GM12878 (cell line): ENCODE measurements at regions not wholly inside any gene's neighbourhood (a gene's known extent, or its start where the extent isn't known, plus 50 kb on each side); places are given as distances from the start of the nearest gene placed in this dataset.

ENCODE experiments used
- ATAC-seq: fragments of 200-7000 bp; cut with Tn5 transposase; 3 replicates; pipeline ENCODE4 v1.9.1; 2020; ENCODE audit warnings: mild to moderate bottlenecking, moderate library complexity
- BruUV-seq: library from RNA; stranded (reverse); fragments of 400-500 nt; replicated peaks from 2 replicates; lab custom pipeline; 2021; lab: Mats Ljungman, UMichigan
- CTCF ChIA-PET: fragments of 300-600 bp; sonication (Branson Sonifier 250); formaldehyde crosslinking; extraction: SDS; loops from one replicate; lab custom pipeline; 2021; ENCODE audit warnings: inconsistent platforms; lab: Yijun Ruan, JAX
- POLR2A ChIA-PET: fragments of 350-600 bp; formaldehyde crosslinking; extraction: SDS; loops from one replicate; lab custom pipeline; 2021; ENCODE audit warnings: inconsistent platforms; lab: Charles Lee
- RAD21 ChIA-PET: fragments of 300-600 bp; sonication (Branson Sonifier 250); formaldehyde crosslinking; loops from one replicate; lab custom pipeline; 2023; ENCODE audit warnings: antibody characterized with exemption; ENCODE audit not compliant: unreplicated experiment; lab: Charles Lee
- SMC1A ChIA-PET: fragments of 300-600 bp; sonication (Branson Sonifier 250); formaldehyde crosslinking; loops from one replicate; lab custom pipeline; 2023; ENCODE audit not compliant: unreplicated experiment, uncharacterized antibody; lab: Charles Lee
- DNase-seq: peaks from one replicate; pipeline ENCODE4 v3.0.0-alpha.2; 2011; ENCODE audit warnings: low read depth, low spot score
- FAIRE-seq: peaks from 3 replicates; lab custom pipeline; 2011; peaks lifted over from hg19 to GRCh38; lab: Jason Lieb, UNC
- H2AFZ ChIP-seq: 2 replicates; pipeline ENCODE4 v1.6.0; 2011; ENCODE audit warnings: low read depth, low read length, control low read depth; ENCODE audit not compliant: control insufficient read depth
- H3K27ac ChIP-seq: 2 replicates; pipeline ENCODE4 v1.5.1; 2011; ENCODE audit warnings: control low read depth; ENCODE audit not compliant: control insufficient read depth, insufficient read depth
- H3K27me3 ChIP-seq, 2 experiments: replicated peaks in 1 of 2; 2 replicates each; pipeline versions ENCODE4 v1.6.0 to v1.6.1; 2011; ENCODE audit warnings: low read length in 1 of 2; ENCODE audit not compliant: control insufficient read depth in 2 of 2, insufficient read depth in 2 of 2
- H3K36me3 ChIP-seq, 2 experiments: 2 replicates each; pipeline ENCODE4 v1.5.1; 2011; ENCODE audit warnings: low read length in 1 of 2; ENCODE audit not compliant: control insufficient read depth in 2 of 2, insufficient read depth in 2 of 2
- H3K4me1 ChIP-seq: 2 replicates; pipeline ENCODE4 v1.6.1; 2011; ENCODE audit warnings: mild to moderate bottlenecking, low read length, moderate library complexity, mixed read lengths; ENCODE audit not compliant: control insufficient read depth, insufficient read depth
- H3K4me2 ChIP-seq: 2 replicates; pipeline ENCODE4 v1.6.0; 2011; ENCODE audit warnings: control low read depth; ENCODE audit not compliant: control insufficient read depth, insufficient read depth
- H3K4me3 ChIP-seq: fragments of 200-600 bp; sonication (generic); 2 replicates; pipeline ENCODE4 v1.5.1; 2016
- H3K79me2 ChIP-seq: 2 replicates; pipeline ENCODE4 v1.6.0; 2011; ENCODE audit warnings: low read length; ENCODE audit not compliant: control insufficient read depth, insufficient read depth
- H3K9ac ChIP-seq: 2 replicates; pipeline ENCODE4 v1.8.0; 2011; ENCODE audit warnings: low read length, control low read depth, mixed read lengths; ENCODE audit not compliant: control insufficient read depth, insufficient read depth
- H3K9me3 ChIP-seq: replicated peaks from 3 replicates; pipeline ENCODE4 v1.5.1; 2011; ENCODE audit warnings: mild to moderate bottlenecking, low read length; ENCODE audit not compliant: control insufficient read depth, insufficient read depth
- H4K20me1 ChIP-seq: 2 replicates; pipeline ENCODE4 v1.6.0; 2011; ENCODE audit not compliant: control insufficient read depth, insufficient read depth
- BHLHE40 ChIP-seq, 2 experiments: fragments of 450-650 bp in 1 of 2; IDR thresholded peaks; 2 replicates each; pipeline ENCODE4 v1.6.1; 2011 to 2017; ENCODE audit warnings: low read depth in 2 of 2, borderline replicate concordance in 1 of 2, improper control_type of control experiment in 1 of 2, low read length in 1 of 2, mild to moderate bottlenecking in 1 of 2
- CUX1 ChIP-seq: IDR thresholded peaks from 2 replicates; pipeline ENCODE4 v1.6.1; 2012; ENCODE audit warnings: improper control_type of control experiment, low read depth, low read length; ENCODE audit not compliant: insufficient replicate concordance
- ETV6 ChIP-seq, 2 experiments: fragments of 450-650 bp in 1 of 2; IDR thresholded peaks in 1 of 2; conservative IDR thresholded peaks in 1 of 2; 2 replicates each; pipeline ENCODE4 v1.6.1; 2014; ENCODE audit warnings: antibody characterized with exemption in 1 of 2, borderline replicate concordance in 1 of 2, low read depth in 1 of 2, mild to moderate bottlenecking in 1 of 2, moderate library complexity in 1 of 2
- GABPA ChIP-seq: IDR thresholded peaks from 2 replicates; pipeline ENCODE4 v1.6.1; 2014; ENCODE audit warnings: antibody characterized with exemption, low read depth, mild to moderate bottlenecking, inconsistent platforms
- GATAD2B ChIP-seq: fragments of 450-650 bp; conservative IDR thresholded peaks from 2 replicates; pipeline ENCODE4 v1.6.1; 2017; ENCODE audit warnings: low read depth, mild to moderate bottlenecking, moderate library complexity
- HSF1 ChIP-seq: fragments of 150-350 bp; IDR thresholded peaks from 2 replicates; pipeline ENCODE4 v1.6.1; 2014; ENCODE audit warnings: mild to moderate bottlenecking, low read depth, low read length
- IKZF1 ChIP-seq: fragments of 450-650 bp; conservative IDR thresholded peaks from 2 replicates; pipeline ENCODE4 v1.6.1; 2017; ENCODE audit warnings: antibody characterized with exemption, mild to moderate bottlenecking
- KLF5 ChIP-seq: fragments of 450-650 bp; IDR thresholded peaks from 2 replicates; pipeline ENCODE4 v1.6.1; 2014; ENCODE audit warnings: mild to moderate bottlenecking; ENCODE audit not compliant: partially characterized antibody
- MEF2A ChIP-seq: IDR thresholded peaks from 2 replicates; pipeline ENCODE4 v1.6.1; 2011; ENCODE audit warnings: low read depth, mild to moderate bottlenecking, low read length, moderate library complexity; ENCODE audit not compliant: insufficient read depth
- PBX3 ChIP-seq: IDR thresholded peaks from 2 replicates; pipeline ENCODE4 v1.6.1; 2011; ENCODE audit warnings: mild to moderate bottlenecking, low read depth, low read length, moderate library complexity; ENCODE audit not compliant: insufficient replicate concordance
- PKNOX1 ChIP-seq: fragments of 450-650 bp; IDR thresholded peaks from 2 replicates; pipeline ENCODE4 v1.6.1; 2016; ENCODE audit warnings: mild to moderate bottlenecking
- POU2F2 ChIP-seq: IDR thresholded peaks from 3 replicates; pipeline ENCODE4 v1.6.1; 2011; ENCODE audit warnings: low read depth, mild to moderate bottlenecking, low read length, borderline replicate concordance
- SRF ChIP-seq, 2 experiments: IDR thresholded peaks; 2 replicates each; pipeline ENCODE4 v1.6.1; 2011; ENCODE audit warnings: low read depth in 2 of 2, low read length in 2 of 2, mild to moderate bottlenecking in 1 of 2, moderate library complexity in 1 of 2
- WRNIP1 ChIP-seq: IDR thresholded peaks from 2 replicates; pipeline ENCODE4 v1.6.1; 2011; ENCODE audit warnings: low read depth, low read length, improper control_type of control experiment, borderline replicate concordance
- ZSCAN29 ChIP-seq: fragments of 450-650 bp; IDR thresholded peaks from 2 replicates; pipeline ENCODE4 v1.6.1; 2017; ENCODE audit warnings: mild to moderate bottlenecking, moderate library complexity
- WGBS: methylation state at CpG from one replicate; pipeline ENCODE4 v1.1.6; 2016; ENCODE audit warnings: low lambda C conversion rate; ENCODE audit not compliant: insufficient replicate concordance, insufficient coverage; ENCODE audit errors: missing lambda C conversion rate; 5-methylcytosine and 5-hydroxymethylcytosine counted together
- in situ Hi-C: fragments of 300-500 bp; cut with MboI; formaldehyde crosslinking; loops from 9 replicates; pipeline ENCODE4 v1.14.3; 2018; ENCODE audit warnings: mixed read lengths
- intact Hi-C: fragments of 100-400 bp; cut with micrococcal nuclease; formaldehyde crosslinking; loops from one replicate; pipeline ENCODE4 v1.14.2; 2022; ENCODE audit not compliant: unreplicated experiment

- Histone ChIP-seq H4K20me1 (no peaks in the 10 kb centered on the region), H3K9ac (no peak overlapping the region), H3K36me3 (no peaks in the 10 kb centered on the region), H3K79me2 (no peaks in the 10 kb centered on the region), H3K4me2 (peak overlapping the region; percentile 36), H3K27me3 (no peaks in the 10 kb centered on the region), H3K4me3 (no peak overlapping the region), H3K27ac (peak overlapping the region; percentile 68), H3K9me3 (peaks cover 3% of the 10 kb centered on the region; the same call in 1 of the 3 replicates), H3K4me1 (peaks cover 18% of the 10 kb centered on the region), H2AFZ (no peak overlapping the region)
- peak; percentile 95 for ATAC-seq
- in situ Hi-C loops = no loop called here
- ChIA-PET SMC1A (interaction anchor here (1.1 kb wide), 1 partner anchor 64 kb away, joined by 4 read pairs; no protein-coding TSS in a partner anchor), CTCF (no interaction called here), POLR2A (no interaction called here), RAD21 (interaction anchor here (0.5 to 1.1 kb wide), 2 partner anchors 253 to 1158 kb away, joined by 3 read pairs; no protein-coding TSS in a partner anchor)
- peak; percentile 41 for FAIRE-seq
- intact Hi-C loops = no loop called here
- no TSS peak for BruUV-seq
- WGBS = 1% methylated on average over 3 of the region's 3 CpGs
- DNase-seq = peak; percentile 83
- TF ChIP-seq BHLHE40 (IDR thresholded peaks at IDR 0.05; ENCODE audit: borderline replicate concordance in 1 of 2, low read depth in 2 of 2, low read length in 1 of 2) (no peak), MEF2A (peak; percentile 79), KLF5 (no peak), IKZF1 (no peak), ETV6 (conservative IDR thresholded peaks at IDR 0.05 in 1 of 2, IDR thresholded peaks at IDR 0.05 in 1 of 2; ENCODE audit: borderline replicate concordance in 1 of 2, low read depth in 1 of 2) (peak in 1 of 2 experiments; percentile 96; a peak in 2 of 4 replicates), CUX1 (no peak), WRNIP1 (no peak), SRF (IDR thresholded peaks at IDR 0.05; ENCODE audit: low read depth in 2 of 2, low read length in 2 of 2) (0 out of 4 replicates have a peak, but pooled peaks of 1 of the 2 experiments have one; percentile 48), GABPA (peak; percentile 56; the same call in 1 of the 2 replicates), ZSCAN29 (no peak), POU2F2 (peak; percentile 79; the same call in 2 of the 3 replicates), GATAD2B (no peak), HSF1 (no peak), PBX3 (no peak), PKNOX1 (no peak)
Measured at GRCh38 chr2:147297820-147298219, 547.0 kb upstream of the ACVR2A start.
